ENCODE measurements at regions not wholly inside any gene's neighbourhood (a gene's known extent, or its start where the extent isn't known, plus 50 kb on each side); places are given as distances from the start of the nearest gene placed in this dataset.

GRCh38 chr4:180695851-180696250 lies 1547.4 kb upstream of the TENM3 start:
- in situ Hi-C loops (cut with HindIII; ENCODE audit: low pct_unique_long_range_greater_than_20kb, low sequenced_read_pairs), result no loop called here
- no peak for DNase-seq (ENCODE audit: low read depth in 1 of 2, low spot score in 1 of 2)
- no peak for TF ChIP-seq JUND (IDR thresholded peaks at IDR 0.05; ENCODE audit: low read depth)

- no peak for DNase-seq (ENCODE audit: low read depth in 1 of 2, low spot score in 1 of 2)
- in situ Hi-C loops (cut with HindIII; ENCODE audit: low pct_unique_long_range_greater_than_20kb, low sequenced_read_pairs), result no loop called here
- no peak for TF ChIP-seq JUND (IDR thresholded peaks at IDR 0.05; ENCODE audit: low read depth)
These were observed 1546.6 kb upstream of the TENM3 start for GRCh38 chr4:180696460-180697092.

GRCh38 chr4:180698550-180699195 lies 1544.5 kb upstream of the TENM3 start:
- in situ Hi-C loops (cut with HindIII; ENCODE audit: low pct_unique_long_range_greater_than_20kb, low sequenced_read_pairs), result no loop called here
- no peak for DNase-seq (ENCODE audit: low read depth in 1 of 2, low spot score in 1 of 2)
- no peak for TF ChIP-seq JUND (IDR thresholded peaks at IDR 0.05; ENCODE audit: low read depth)

- no peak for TF ChIP-seq JUND (IDR thresholded peaks at IDR 0.05; ENCODE audit: low read depth)
- DNase-seq (ENCODE audit: low read depth in 1 of 2, low spot score in 1 of 2), result no peak
- in situ Hi-C loops (cut with HindIII; ENCODE audit: low pct_unique_long_range_greater_than_20kb, low sequenced_read_pairs), result no loop called here
These were observed 1536.4 kb upstream of the TENM3 start for GRCh38 chr4:180706766-180707165.

- DNase-seq (ENCODE audit: low read depth in 1 of 2, low spot score in 1 of 2), result no peak
- no peak for TF ChIP-seq JUND (IDR thresholded peaks at IDR 0.05; ENCODE audit: low read depth)
- in situ Hi-C loops (cut with HindIII; ENCODE audit: low pct_unique_long_range_greater_than_20kb, low sequenced_read_pairs), result no loop called here
These were observed 1532.4 kb upstream of the TENM3 start for GRCh38 chr4:180710628-180711337.

- TF ChIP-seq JUND (IDR thresholded peaks at IDR 0.05; ENCODE audit: low read depth), result no peak
- in situ Hi-C loops (cut with HindIII; ENCODE audit: low pct_unique_long_range_greater_than_20kb, low sequenced_read_pairs), result no loop called here
- no peak for DNase-seq (ENCODE audit: low read depth in 1 of 2, low spot score in 1 of 2)
These were observed 1525.7 kb upstream of the TENM3 start for GRCh38 chr4:180717451-180718033.

GRCh38 chr4:180721356-180721755 lies 1521.8 kb upstream of the TENM3 start:
- TF ChIP-seq JUND (IDR thresholded peaks at IDR 0.05; ENCODE audit: low read depth), result no peak
- in situ Hi-C loops (cut with HindIII; ENCODE audit: low pct_unique_long_range_greater_than_20kb, low sequenced_read_pairs), result no loop called here
- DNase-seq (ENCODE audit: low read depth in 1 of 2, low spot score in 1 of 2), result no peak

- no peak for TF ChIP-seq JUND (IDR thresholded peaks at IDR 0.05; ENCODE audit: low read depth)
- in situ Hi-C loops (cut with HindIII; ENCODE audit: low pct_unique_long_range_greater_than_20kb, low sequenced_read_pairs), result no loop called here
- no peak for DNase-seq (ENCODE audit: low read depth in 1 of 2, low spot score in 1 of 2)
These were observed 1516.6 kb upstream of the TENM3 start for GRCh38 chr4:180726611-180727010.

- TF ChIP-seq JUND (IDR thresholded peaks at IDR 0.05; ENCODE audit: low read depth), result no peak
- DNase-seq (ENCODE audit: low read depth in 1 of 2, low spot score in 1 of 2), result no peak
- in situ Hi-C loops (cut with HindIII; ENCODE audit: low pct_unique_long_range_greater_than_20kb, low sequenced_read_pairs), result no loop called here
These were observed 1515.7 kb upstream of the TENM3 start for GRCh38 chr4:180727478-180727877.

- TF ChIP-seq JUND (IDR thresholded peaks at IDR 0.05; ENCODE audit: low read depth), result no peak
- in situ Hi-C loops (cut with HindIII; ENCODE audit: low pct_unique_long_range_greater_than_20kb, low sequenced_read_pairs), result no loop called here
- no peak for DNase-seq (ENCODE audit: low read depth in 1 of 2, low spot score in 1 of 2)
These were observed 1508.3 kb upstream of the TENM3 start for GRCh38 chr4:180734753-180735432.

- no peak for TF ChIP-seq JUND (IDR thresholded peaks at IDR 0.05; ENCODE audit: low read depth)
- in situ Hi-C loops (cut with HindIII; ENCODE audit: low pct_unique_long_range_greater_than_20kb, low sequenced_read_pairs), result no loop called here
- DNase-seq (ENCODE audit: low read depth in 1 of 2, low spot score in 1 of 2), result no peak
These were observed 1501.5 kb upstream of the TENM3 start for GRCh38 chr4:180741703-180742102.

- in situ Hi-C loops (cut with HindIII; ENCODE audit: low pct_unique_long_range_greater_than_20kb, low sequenced_read_pairs), result no loop called here
- no peak for TF ChIP-seq JUND (IDR thresholded peaks at IDR 0.05; ENCODE audit: low read depth)
- DNase-seq (ENCODE audit: low read depth in 1 of 2, low spot score in 1 of 2), result no peak
These were observed 1498.2 kb upstream of the TENM3 start for GRCh38 chr4:180745019-180745418.
